ENCODE measurements at regions not wholly inside any gene's neighbourhood (a gene's known extent, or its start where the extent isn't known, plus 50 kb on each side); places are given as distances from the start of the nearest gene placed in this dataset.

DNA sequence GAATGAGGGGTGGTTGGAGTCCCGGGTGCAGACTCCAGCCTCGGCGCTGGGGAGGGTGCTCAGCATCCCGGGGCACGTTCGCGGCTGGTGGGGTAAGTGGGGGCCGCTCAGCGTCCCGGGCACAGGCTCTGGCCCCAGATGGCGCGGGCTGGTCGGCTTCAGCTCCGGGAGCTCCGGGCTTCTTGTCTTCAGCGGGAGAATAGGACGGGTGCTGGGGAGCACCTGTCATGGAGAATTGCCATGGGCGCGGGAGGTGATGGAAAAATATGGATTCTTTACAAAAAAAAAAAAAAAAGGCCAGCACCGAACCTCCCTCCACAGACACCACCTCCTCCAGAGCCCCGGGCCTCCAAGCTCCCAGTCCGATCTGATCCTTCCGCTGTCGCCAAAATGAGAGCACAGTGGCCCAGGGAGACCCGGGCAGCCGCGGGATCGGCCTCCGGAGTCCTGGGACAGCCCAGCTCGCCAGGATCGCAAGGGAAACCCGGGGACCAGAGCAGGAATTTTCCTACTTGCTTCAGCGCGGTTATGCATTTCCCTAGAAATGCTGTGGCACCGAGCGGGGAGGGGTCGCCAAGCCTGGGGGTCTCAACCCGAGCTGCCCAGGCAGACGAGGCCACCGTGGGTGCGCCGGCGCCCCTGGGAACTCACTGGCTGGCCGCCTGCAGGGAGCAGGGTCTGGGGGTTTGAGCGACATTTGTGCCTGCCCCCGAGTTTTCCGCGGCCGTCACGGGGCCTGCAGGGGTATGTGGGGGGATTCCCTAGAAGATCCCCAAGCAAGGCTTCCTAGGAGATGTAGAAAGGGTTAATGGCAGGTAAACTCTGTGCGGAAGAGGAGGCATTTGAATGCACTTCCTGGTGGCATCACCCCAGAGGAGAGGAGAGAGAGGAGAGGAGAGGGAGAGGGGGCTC is 1336.9 kb downstream of the BRD1 start:
- no peaks in the 10 kb centered on the region for H3K9me3 ChIP-seq
- peaks cover 3 to 14% of the 10 kb centered on the region in 2 donors for H3K4me1 ChIP-seq
- no peak for TF ChIP-seq CTCF (IDR thresholded peaks at IDR 0.05)
- DNase-seq (peak in 1 of 4 donors; percentile 79), ATAC-seq (no peak)
- intact Hi-C loops (cut with DNase I): no loop called here
- H3K4me3 ChIP-seq: peak overlapping the region; percentile 35 to 38
- H3K27me3 ChIP-seq: peaks cover 34 to 78% of the 10 kb centered on the region in 2 donors
- H3K36me3 ChIP-seq: no peaks in the 10 kb centered on the region
- H3K27ac ChIP-seq: no peak overlapping the region

DNA sequence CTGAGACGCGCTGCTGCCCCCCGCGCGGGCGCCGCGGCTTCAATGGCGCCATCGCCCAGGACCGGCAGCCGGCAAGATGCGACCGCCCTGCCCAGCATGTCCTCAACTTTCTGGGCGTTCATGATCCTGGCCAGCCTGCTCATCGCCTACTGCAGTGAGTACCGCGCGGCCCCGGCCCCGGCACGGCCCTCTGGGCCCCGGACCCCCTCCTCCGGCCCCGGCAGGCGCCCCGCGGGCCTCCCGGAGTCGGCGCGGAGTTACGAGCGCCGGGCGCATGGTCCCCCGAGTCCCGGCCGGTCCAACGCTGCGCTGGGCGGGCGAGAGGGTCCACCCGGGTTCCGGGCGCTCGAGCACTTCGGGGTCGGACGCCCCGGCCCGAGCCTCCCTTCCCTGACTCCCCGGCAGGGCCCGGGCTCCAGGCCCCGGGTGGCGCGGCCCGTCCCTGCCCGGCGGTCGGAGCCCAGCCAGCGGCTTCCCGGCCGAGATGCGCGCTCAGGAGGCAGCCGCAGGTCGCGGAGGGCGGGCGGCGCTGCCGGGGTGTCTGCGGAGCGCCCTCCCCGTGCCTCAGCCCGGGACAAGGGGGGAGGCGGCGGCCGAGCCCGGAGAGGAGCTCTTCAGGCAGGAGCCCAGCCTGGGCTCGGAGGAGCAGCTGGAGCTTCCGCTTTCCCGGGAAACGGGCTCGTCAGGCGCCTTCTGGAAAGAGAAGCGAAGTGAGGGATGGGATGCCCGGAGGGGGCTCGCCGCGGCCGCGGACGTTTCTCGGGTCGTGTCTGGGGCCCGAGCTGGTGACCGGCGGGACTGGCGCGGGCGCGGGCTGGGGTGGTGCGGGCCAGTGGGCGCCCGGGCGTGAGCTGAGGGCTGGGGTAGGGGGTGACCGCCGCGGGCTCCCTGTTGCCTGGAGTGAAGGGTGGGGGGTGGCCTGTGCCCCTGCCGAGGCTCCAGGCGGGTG is 1337.8 kb downstream of the BRD1 start:
- intact Hi-C loops (cut with DNase I): no loop called here
- ATAC-seq: peak; percentile 47
- no peak for TF ChIP-seq CTCF (IDR thresholded peaks at IDR 0.05)
- H3K4me3 ChIP-seq: peak overlapping the region; percentile 35 to 38
- H3K9me3 ChIP-seq: no peaks in the 10 kb centered on the region
- no peak overlapping the region for H3K27ac ChIP-seq
- H3K36me3 ChIP-seq: no peaks in the 10 kb centered on the region
- DNase-seq: peak in 2 of 4 donors; percentile 37 to 78
- H3K4me1 ChIP-seq: peaks cover 3 to 14% of the 10 kb centered on the region in 2 donors
- H3K27me3 ChIP-seq: peaks cover 34 to 87% of the 10 kb centered on the region in 2 donors

DNA sequence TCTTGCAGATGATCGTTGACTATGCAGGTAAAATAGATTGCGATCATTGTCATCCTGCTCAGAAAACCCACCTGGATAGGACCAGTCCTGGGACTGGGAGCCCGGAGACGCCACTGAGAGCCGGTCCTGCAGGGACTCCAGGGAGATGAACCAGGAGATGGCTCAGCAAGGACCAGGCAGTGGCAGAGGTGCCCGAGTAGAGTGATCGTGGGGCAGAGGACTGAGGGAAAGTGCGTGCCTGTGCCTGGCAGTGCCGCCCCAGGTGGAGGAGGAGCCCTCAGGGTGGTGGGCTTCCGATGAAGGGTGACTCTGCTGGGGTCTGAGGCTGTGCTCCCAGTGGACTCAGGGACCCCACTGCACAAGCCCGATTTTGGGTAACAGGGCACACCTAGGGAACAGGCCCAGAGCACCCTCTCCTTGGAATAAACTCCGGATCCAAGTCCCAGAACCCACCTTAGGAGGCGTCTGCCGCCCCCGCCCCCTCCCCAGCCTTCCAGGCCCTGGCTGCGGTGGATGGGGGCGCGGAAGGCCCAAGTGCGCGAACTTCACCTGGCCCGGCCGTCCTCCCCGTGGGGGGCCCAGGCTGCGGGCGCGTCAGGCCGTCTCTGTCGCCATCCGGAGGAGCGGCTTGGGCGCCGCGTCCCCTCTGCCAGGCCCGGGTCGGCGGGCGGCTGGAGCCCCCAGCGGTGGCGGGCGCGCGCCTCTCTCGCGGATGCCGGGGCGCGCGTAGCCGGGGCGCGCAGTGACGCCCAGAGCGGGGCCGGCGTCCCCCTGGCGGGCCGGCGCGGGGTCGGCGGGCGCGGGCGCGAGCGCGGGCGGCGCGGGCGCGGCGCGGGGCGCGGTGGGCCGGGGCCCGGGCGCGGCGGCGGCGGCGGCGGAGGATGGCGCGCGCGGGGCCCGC is 1338.8 kb downstream of the BRD1 start:
- Histone ChIP-seq H3K4me3 (no peak overlapping the region), H3K27ac (no peak overlapping the region), H3K36me3 (no peaks in the 10 kb centered on the region), H3K27me3 (peaks cover 34 to 82% of the 10 kb centered on the region in 2 donors), H3K9me3 (no peaks in the 10 kb centered on the region), H3K4me1 (peaks cover 3 to 14% of the 10 kb centered on the region in 2 donors)
- TF ChIP-seq CTCF (IDR thresholded peaks at IDR 0.05): no peak
- no peak for ATAC-seq
- intact Hi-C loops (cut with DNase I): no loop called here
- DNase-seq: peak in 1 of 4 donors; percentile 65

DNA sequence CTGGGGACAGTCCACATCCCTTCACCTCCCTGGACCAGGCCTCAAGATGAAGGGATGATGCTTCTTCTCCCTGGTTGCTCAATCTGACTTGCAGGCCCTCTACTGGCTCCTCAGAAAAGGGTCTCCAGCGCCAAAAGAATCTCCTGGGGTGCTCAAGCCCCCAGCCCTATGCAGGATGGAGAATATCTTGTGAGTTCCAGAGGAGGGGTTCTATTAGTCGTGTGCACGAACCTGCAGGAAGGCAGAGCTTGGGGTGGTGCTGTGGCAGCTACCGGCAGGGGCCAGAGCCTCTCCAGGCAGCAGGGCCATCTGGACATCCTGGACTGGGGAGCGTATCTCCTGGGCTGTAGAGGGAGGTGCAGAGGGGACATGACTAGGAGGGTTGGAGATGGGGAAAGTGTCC is 1339.5 kb downstream of the BRD1 start:
- Histone ChIP-seq H3K27me3 (peaks cover 34 to 77% of the 10 kb centered on the region in 2 donors), H3K36me3 (no peaks in the 10 kb centered on the region), H3K4me1 (peaks cover 3 to 14% of the 10 kb centered on the region in 2 donors), H3K9me3 (no peaks in the 10 kb centered on the region), H3K27ac (no peak overlapping the region), H3K4me3 (no peak overlapping the region)
- TF ChIP-seq CTCF (IDR thresholded peaks at IDR 0.05): no peak
- intact Hi-C loops (cut with DNase I): no loop called here
- peak in 1 of 4 donors; percentile 24 for DNase-seq
- ATAC-seq: no peak

Data from left lung (tissue), 4 donors.